SK-MEL-5 (cell line): ENCODE measurements at regions not wholly inside any gene's neighbourhood (a gene's known extent, or its start where the extent isn't known, plus 50 kb on each side); places are given as distances from the start of the nearest gene placed in this dataset.

Source experiments
- DNase-seq: peaks from one replicate; pipeline ENCODE4 v3.0.0-alpha.2; 2016; ENCODE audit warnings: low read depth, low spot score
- in situ Hi-C: cut with HindIII; loops from 2 replicates; pipeline ENCODE4 v1.10.0; 2016; ENCODE audit warnings: low sequenced_read_pairs, high pct_unique_total_duplicates, low pct_unique_long_range_greater_than_20kb

- in situ Hi-C loops = no loop called here
- DNase-seq = no peak
These were observed 347.4 kb upstream of the ADAMTS9 start for GRCh38 chr3:65035246-65035645.

DNA sequence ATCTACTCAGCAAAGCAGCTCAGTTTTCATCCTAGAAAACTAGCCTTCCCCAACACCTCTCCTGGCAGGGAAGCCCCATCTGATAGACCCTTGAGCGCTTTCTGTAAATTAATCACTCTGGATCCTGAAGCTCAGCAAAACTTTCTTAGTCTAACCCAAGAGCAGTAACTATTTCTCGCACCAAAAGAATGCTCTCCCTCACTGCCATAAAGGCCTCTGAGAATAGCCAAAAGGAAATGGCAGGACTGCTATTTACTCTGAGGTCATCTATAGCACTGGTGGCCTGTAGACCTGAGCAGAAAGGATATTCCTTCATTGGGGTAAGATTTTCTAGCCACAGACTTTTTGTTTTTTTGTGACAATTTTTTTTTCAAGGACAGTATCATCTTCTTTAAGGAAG, 345.8 kb upstream of the ADAMTS9 start:
- in situ Hi-C loops = no loop called here
- DNase-seq = no peak

DNA sequence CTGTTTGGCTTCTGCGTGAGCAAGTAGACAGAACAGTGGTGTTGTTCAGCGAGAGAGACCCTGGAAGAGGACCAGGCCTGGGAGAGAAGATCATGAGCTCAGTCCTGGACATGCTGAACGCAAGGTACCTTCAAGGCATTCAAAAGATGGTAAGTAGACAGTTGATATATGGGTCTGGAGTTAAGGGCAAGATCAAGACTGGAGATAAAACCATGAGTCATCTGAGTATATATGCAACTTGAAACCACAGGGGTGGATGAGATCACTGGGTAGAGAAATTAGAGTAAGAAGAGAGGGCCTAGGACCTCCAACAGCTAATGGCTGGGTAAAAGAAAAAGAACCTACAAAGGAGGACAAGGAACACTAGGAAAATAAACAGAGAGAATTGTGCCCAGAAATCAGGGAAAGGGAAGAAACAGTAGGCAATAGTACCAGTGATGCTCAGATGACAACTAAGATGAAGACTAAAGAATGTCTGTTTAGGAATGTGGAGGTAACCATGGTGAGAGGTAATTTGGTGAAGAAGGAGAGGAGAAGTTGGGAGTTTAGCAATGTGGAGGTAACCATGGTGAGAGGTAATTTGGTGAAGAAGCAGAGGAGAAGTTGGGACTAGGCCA, 343.2 kb upstream of the ADAMTS9 start:
- in situ Hi-C loops = no loop called here
- DNase-seq = no peak

- DNase-seq = no peak
- in situ Hi-C loops = no loop called here
These were observed 342.3 kb upstream of the ADAMTS9 start for GRCh38 chr3:65030014-65030627.

- in situ Hi-C loops = no loop called here
- no peak for DNase-seq
These were observed 341.3 kb upstream of the ADAMTS9 start for GRCh38 chr3:65029130-65029529.

GRCh38 chr3:65028024-65028423, 340.2 kb upstream of the ADAMTS9 start:
- DNase-seq = no peak
- in situ Hi-C loops = no loop called here

- in situ Hi-C loops = no loop called here
- DNase-seq = no peak
These were observed 339.5 kb upstream of the ADAMTS9 start for GRCh38 chr3:65027335-65027734.

- DNase-seq = no peak
- in situ Hi-C loops = no loop called here
These were observed 338.4 kb upstream of the ADAMTS9 start for GRCh38 chr3:65026151-65026550.

DNA sequence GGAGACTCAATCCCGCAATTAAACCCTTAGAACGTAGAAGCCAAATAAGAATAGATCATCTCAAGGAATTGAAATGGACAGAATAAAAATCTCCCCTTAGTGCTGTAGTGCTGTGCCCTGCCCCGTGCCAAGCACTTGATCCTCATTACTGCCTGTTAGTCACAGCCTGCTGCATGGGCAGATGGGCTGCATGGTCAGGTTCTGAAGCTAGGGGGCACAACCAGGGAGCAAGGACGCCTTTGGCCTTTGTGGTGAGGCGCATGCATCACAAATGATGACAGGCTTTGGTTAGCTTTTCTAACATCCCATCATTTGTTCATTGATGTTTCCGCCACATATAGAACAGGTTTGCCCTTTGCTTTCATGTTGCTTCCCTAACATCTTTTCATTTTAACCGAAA, 336.3 kb upstream of the ADAMTS9 start:
- in situ Hi-C loops = no loop called here
- no peak for DNase-seq

GRCh38 chr3:65020281-65021160, 332.7 kb upstream of the ADAMTS9 start:
- in situ Hi-C loops = no loop called here
- DNase-seq = no peak

- no peak for DNase-seq
- in situ Hi-C loops = no loop called here
These were observed 331.7 kb upstream of the ADAMTS9 start for GRCh38 chr3:65019443-65020055.

DNA sequence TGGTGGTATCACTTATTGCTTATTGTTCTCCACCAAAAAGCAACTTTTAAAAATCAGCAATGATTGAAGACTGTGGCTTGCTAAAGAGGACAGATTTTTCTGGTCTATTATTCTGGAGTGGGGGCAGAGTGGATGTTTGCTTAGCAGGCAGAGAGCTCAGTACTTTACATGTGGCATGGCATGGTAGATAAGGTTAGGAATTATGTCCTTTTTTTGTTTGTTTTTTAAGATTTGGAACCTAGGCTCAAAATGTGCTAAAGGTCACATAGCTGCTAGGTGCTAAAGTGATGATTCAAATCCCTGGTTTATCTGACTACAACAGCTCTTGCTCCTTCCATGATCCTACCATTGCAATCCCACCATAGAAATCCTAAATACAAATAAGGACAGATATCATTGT, 331.0 kb upstream of the ADAMTS9 start:
- no peak for DNase-seq
- in situ Hi-C loops = no loop called here

GRCh38 chr3:65017359-65017758, 329.6 kb upstream of the ADAMTS9 start:
- in situ Hi-C loops = no loop called here
- no peak for DNase-seq

DNA sequence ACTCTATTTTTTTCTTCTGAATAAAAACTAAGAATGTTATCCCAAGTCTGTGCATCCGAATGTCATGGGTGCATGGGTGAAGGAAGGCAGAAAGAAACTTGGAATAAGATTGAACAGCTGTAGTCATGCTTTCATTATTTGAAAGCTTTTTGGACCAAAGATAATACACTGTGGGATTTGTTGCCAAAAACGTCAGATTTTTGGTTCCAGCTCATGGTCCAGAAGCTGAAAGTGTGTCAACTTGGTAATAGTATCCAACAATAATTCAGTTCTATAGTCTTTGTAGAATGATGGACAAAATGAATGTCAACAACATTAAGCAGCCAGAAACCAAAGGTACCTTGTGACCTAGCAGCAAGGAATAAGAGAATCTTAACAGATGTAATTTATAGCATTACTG, 327.9 kb upstream of the ADAMTS9 start:
- in situ Hi-C loops = no loop called here
- DNase-seq = no peak

DNA sequence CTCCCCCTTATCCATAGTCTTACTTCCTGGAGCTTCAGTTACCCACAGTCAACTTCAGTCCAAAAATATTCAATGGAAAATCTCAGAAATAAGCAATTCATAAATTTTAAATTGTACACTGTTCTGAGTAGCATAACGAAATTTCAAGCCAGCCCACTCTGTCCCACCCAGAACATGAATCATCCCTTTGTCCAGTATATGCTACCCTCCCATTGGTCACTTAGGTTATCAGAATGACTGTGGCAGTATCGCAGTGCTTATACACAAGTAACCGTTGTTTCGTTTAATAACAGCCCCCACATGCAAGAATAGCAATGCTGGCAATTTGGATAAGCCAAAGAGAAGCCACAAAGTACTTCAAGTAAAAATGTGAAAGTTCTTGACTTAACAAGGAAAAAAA, 325.3 kb upstream of the ADAMTS9 start:
- in situ Hi-C loops = no loop called here
- DNase-seq = no peak

DNA sequence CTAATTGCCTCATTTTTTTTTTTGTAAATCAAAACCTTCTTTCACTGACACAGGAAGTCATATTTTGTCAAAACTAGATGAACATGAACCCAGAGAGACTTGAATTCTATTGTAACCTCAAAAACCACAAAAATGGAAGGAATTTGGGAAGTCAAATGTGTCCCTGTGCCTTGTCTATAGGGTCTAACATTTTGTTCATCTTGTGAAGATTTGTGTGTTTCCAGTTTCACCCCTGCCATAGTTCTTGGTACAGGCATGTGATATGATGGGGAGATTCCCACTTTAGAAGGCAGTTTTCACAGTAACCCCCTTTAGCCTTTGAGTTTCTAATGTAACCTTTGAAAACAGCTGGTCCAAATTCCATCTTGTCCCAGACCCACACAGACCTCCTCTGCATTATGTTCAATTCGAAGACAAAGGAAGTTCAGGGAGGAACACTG, 318.5 kb upstream of the ADAMTS9 start:
- in situ Hi-C loops = no loop called here
- peak; percentile 39 for DNase-seq

GRCh38 chr3:65005486-65005885, 317.7 kb upstream of the ADAMTS9 start:
- no peak for DNase-seq
- in situ Hi-C loops = no loop called here

DNA sequence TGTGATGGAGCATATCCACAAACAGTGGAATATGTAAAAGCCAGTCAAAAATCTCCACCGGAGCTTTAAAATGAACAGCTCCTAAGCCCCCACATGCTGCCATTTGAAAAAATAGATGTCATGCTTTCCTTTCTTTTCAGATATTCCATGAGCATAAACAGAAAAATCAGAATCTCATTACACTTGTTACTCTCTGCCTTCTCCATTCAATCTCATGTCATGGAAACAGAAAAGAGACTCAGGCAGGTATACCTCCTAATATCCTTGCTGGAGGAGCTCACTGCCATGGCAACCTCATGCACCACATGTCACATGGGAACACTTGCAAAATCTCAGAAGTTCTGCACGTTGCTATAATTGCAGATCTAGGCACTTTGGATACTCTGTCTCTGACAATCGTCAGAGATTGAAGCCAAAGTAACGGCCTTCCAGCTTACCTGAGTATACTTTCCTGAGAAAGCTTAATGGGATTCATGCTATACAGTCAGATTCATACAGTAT, 317.0 kb upstream of the ADAMTS9 start:
- DNase-seq = no peak
- in situ Hi-C loops = no loop called here
